HCT116 (cell line): ENCODE measurements at regions not wholly inside any gene's neighbourhood (a gene's known extent, or its start where the extent isn't known, plus 50 kb on each side); places are given as distances from the start of the nearest gene placed in this dataset.

Source experiments
- ATAC-seq: fragments of 200-7000 bp; cut with Tn5 transposase; 2 replicates; pipeline ENCODE4 v1.9.1; 2020; ENCODE audit warnings: mild to moderate bottlenecking, moderate library complexity
- BruUV-seq: library from RNA; stranded (reverse); fragments of 400-500 nt; replicated peaks from 2 replicates; lab custom pipeline; 2021; lab: Mats Ljungman, UMichigan
- CTCF ChIA-PET: fragments of 300-600 bp; sonication (Branson Sonifier 250); formaldehyde crosslinking; loops from one replicate; lab custom pipeline; 2021; ENCODE audit warnings: antibody characterized with exemption; lab: Charles Lee
- POLR2A ChIA-PET: fragments of 300-600, 350-600 bp; sonication (Branson Sonifier 250); formaldehyde crosslinking; loops from one replicate; lab custom pipeline; 2021; ENCODE audit warnings: antibody characterized with exemption; lab: Charles Lee
- RAD21 ChIA-PET, 2 experiments: fragments of 300-600 bp; sonication (Branson Sonifier 250); formaldehyde crosslinking; loops; one replicate each; lab custom pipeline; 2023; ENCODE audit warnings: low total read pairs in 2 of 2; ENCODE audit not compliant: uncharacterized antibody in 2 of 2, unreplicated experiment in 2 of 2, low non-redundant PET in 1 of 2; lab: Charles Lee
- DNase-seq: peaks from one replicate; pipeline ENCODE4 v3.0.0-alpha.2; 2010; ENCODE audit warnings: low read depth, low spot score
- H2AFZ ChIP-seq: fragments of 200-600 bp; shearing (Covaris generic), sonication (generic); 2 replicates; pipeline ENCODE4 v1.6.1; 2017; ENCODE audit warnings: low read depth, mixed run types, mixed read lengths, antibody characterized with exemption, low read length; ENCODE audit not compliant: poor library complexity, severe bottlenecking
- H3K27ac ChIP-seq: 2 replicates; pipeline ENCODE4 v1.5.1; 2012; ENCODE audit warnings: low read depth, low read length
- H3K27me3 ChIP-seq: fragments of 200-600 bp; sonication (generic); 2 replicates; pipeline ENCODE4 v1.6.1; 2016; ENCODE audit warnings: mixed run types, low read length, mixed read lengths; ENCODE audit not compliant: insufficient read depth
- H3K36me3 ChIP-seq, 2 experiments: fragments of 200-500 bp in 1 of 2; fragments of 200-600 bp in 1 of 2; sonication (Bioruptor generic) in 1 of 2; sonication (generic) in 1 of 2; 2 replicates each; pipeline versions ENCODE4 v1.5.1 to v1.6.1; 2014 to 2016; ENCODE audit warnings: low read length in 2 of 2, inconsistent platforms in 1 of 2, mixed read lengths in 1 of 2, mixed run types in 1 of 2; ENCODE audit not compliant: insufficient read depth in 2 of 2, control insufficient read depth in 1 of 2
- H3K4me1 ChIP-seq, 2 experiments: fragments of 200-600 bp in 1 of 2; sonication (generic) in 1 of 2; 2 replicates each; pipeline versions ENCODE4 v1.5.1 to v1.6.1; 2012 to 2017; ENCODE audit warnings: low read length in 2 of 2, inconsistent platforms in 1 of 2, mild to moderate bottlenecking in 1 of 2, mixed read lengths in 1 of 2, mixed run types in 1 of 2, moderate library complexity in 1 of 2; ENCODE audit not compliant: insufficient read depth in 2 of 2, control insufficient read depth in 1 of 2
- H3K4me2 ChIP-seq: fragments of 200-600 bp; sonication (generic); 2 replicates; pipeline ENCODE4 v1.6.1; 2017; ENCODE audit warnings: mixed run types, low read length, mixed read lengths
- H3K4me3 ChIP-seq, 2 experiments: fragments of 200-600 bp in 1 of 2; sonication (generic) in 1 of 2; replicated peaks in 1 of 2; 2 replicates each; pipeline ENCODE4 v1.5.1; 2011 to 2016; ENCODE audit warnings: low read length in 2 of 2, control low read depth in 1 of 2, low read depth in 1 of 2, mild to moderate bottlenecking in 1 of 2, mixed read lengths in 1 of 2, mixed run types in 1 of 2
- H3K79me2 ChIP-seq: fragments of 200-600 bp; sonication (generic); 2 replicates; pipeline ENCODE4 v1.6.1; 2017; ENCODE audit warnings: mild to moderate bottlenecking, mixed run types, low read length, moderate library complexity, mixed read lengths; ENCODE audit not compliant: insufficient read depth
- H3K9ac ChIP-seq: fragments of 200-600 bp; sonication (generic); 2 replicates; pipeline ENCODE4 v1.6.1; 2016; ENCODE audit warnings: low read length, mixed read lengths
- H3K9me2 ChIP-seq: fragments of 200-600 bp; sonication (generic), shearing (Covaris generic); 2 replicates; pipeline ENCODE4 v1.6.1; 2017; ENCODE audit warnings: mixed run types, mild to moderate bottlenecking, moderate library complexity; ENCODE audit not compliant: insufficient read depth
- H3K9me3 ChIP-seq, 2 experiments: fragments of 200-500 bp in 1 of 2; fragments of 200-600 bp in 1 of 2; sonication (Bioruptor generic) in 1 of 2; sonication (generic) in 1 of 2; 2 replicates each; pipeline ENCODE4 v1.6.1; 2014 to 2017; ENCODE audit warnings: low read length in 2 of 2, mixed read lengths in 2 of 2, inconsistent platforms in 1 of 2, low read depth in 1 of 2, mild to moderate bottlenecking in 1 of 2, mixed run types in 1 of 2, moderate library complexity in 1 of 2; ENCODE audit not compliant: control insufficient read depth in 1 of 2, insufficient read depth in 1 of 2
- H4K20me1 ChIP-seq: fragments of 200-600 bp; sonication (generic), shearing (Covaris generic); 2 replicates; pipeline ENCODE4 v1.6.1; 2017; ENCODE audit warnings: mixed run types, mild to moderate bottlenecking, moderate library complexity; ENCODE audit not compliant: insufficient read depth
- CBX3 ChIP-seq: IDR thresholded peaks from 2 replicates; pipeline ENCODE4 v1.6.1; 2012; ENCODE audit warnings: low read depth
- CEBPB ChIP-seq: IDR thresholded peaks from 2 replicates; pipeline ENCODE4 v1.6.1; 2012; ENCODE audit warnings: low read depth
- ELF1 ChIP-seq: IDR thresholded peaks from 2 replicates; pipeline ENCODE4 v1.6.1; 2012; ENCODE audit warnings: low read depth, borderline replicate concordance
- EZH2 ChIP-seq: fragments of 200-600 bp; sonication (generic); IDR thresholded peaks from 2 replicates; pipeline ENCODE4 v1.6.1; 2017; ENCODE audit warnings: antibody characterized with exemption, mixed run types
- EZH2phosphoT487 ChIP-seq: fragments of 200-600 bp; IDR thresholded peaks from 2 replicates; pipeline ENCODE4 v1.6.1; 2018; ENCODE audit warnings: antibody characterized with exemption, borderline replicate concordance
- JUND ChIP-seq: IDR thresholded peaks from 2 replicates; pipeline ENCODE4 v1.6.1; 2012
- POLR2A ChIP-seq: IDR thresholded peaks from 2 replicates; pipeline ENCODE4 v1.7.0; 2011; ENCODE audit warnings: borderline replicate concordance; ENCODE audit not compliant: insufficient read depth, insufficient read length; ENCODE audit errors: extremely low read depth
- RAD21 ChIP-seq: IDR thresholded peaks from 2 replicates; pipeline ENCODE4 v1.6.1; 2012; ENCODE audit warnings: low read depth, mild to moderate bottlenecking
- SP1 ChIP-seq: IDR thresholded peaks from 2 replicates; pipeline ENCODE4 v1.6.1; 2012; ENCODE audit warnings: low read depth
- SRF ChIP-seq: IDR thresholded peaks from 2 replicates; pipeline ENCODE4 v1.6.1; 2012; ENCODE audit warnings: low read depth
- YY1 ChIP-seq: IDR thresholded peaks from 2 replicates; pipeline ENCODE4 v1.6.1; 2011; ENCODE audit warnings: low read length, low read depth, moderate library complexity, mild to moderate bottlenecking; ENCODE audit not compliant: insufficient replicate concordance; ENCODE audit errors: extremely low read depth
- ZNF274 ChIP-seq: fragments of 200-500 bp; sonication (Bioruptor generic); IDR thresholded peaks from 2 replicates; pipeline ENCODE4 v1.6.1; 2014; ENCODE audit warnings: mild to moderate bottlenecking, low read depth, low read length, inconsistent platforms
- intact Hi-C: fragments of 100-400 bp; cut with micrococcal nuclease; formaldehyde crosslinking; loops from 2 replicates; pipeline ENCODE4 v1.10.0; 2022
- TF ChIP-seq, protein P1 (sequence below): IDR thresholded peaks from 2 replicates; pipeline ENCODE4 v1.6.1; 2011; ENCODE audit warnings: mild to moderate bottlenecking, low read length, moderate library complexity; ENCODE audit not compliant: insufficient replicate concordance; ENCODE audit errors: extremely low read depth
- TF ChIP-seq, protein P2 (sequence below): IDR thresholded peaks from 2 replicates; pipeline ENCODE4 v1.6.1; 2012
- TF ChIP-seq, protein P3 (sequence below), 3 experiments: fragments of 200-600 bp in 1 of 3; sonication (generic) in 1 of 3; IDR thresholded peaks in 2 of 3; conservative IDR thresholded peaks in 1 of 3; 2 replicates each; pipeline ENCODE4 v1.5.1; 2012 to 2017; ENCODE audit warnings: low read depth in 2 of 3, low read length in 2 of 3, antibody characterized with exemption in 1 of 3, borderline replicate concordance in 1 of 3, control low read depth in 1 of 3, mild to moderate bottlenecking in 1 of 3, mixed read lengths in 1 of 3, mixed run types in 1 of 3, moderate library complexity in 1 of 3; ENCODE audit not compliant: insufficient read depth in 1 of 3

GRCh38 chr11:128259816-128260215 is 327.5 kb downstream of the ETS1 start:
- no peaks in the 10 kb centered on the region for H3K79me2 ChIP-seq
- POLR2A ChIA-PET: no interaction called here
- BruUV-seq: no TSS peak
- no peak for TF ChIP-seq RAD21
- no peak for TF ChIP-seq CBX3
- TF ChIP-seq JUND: no peak
- TF ChIP-seq, protein P1, sequence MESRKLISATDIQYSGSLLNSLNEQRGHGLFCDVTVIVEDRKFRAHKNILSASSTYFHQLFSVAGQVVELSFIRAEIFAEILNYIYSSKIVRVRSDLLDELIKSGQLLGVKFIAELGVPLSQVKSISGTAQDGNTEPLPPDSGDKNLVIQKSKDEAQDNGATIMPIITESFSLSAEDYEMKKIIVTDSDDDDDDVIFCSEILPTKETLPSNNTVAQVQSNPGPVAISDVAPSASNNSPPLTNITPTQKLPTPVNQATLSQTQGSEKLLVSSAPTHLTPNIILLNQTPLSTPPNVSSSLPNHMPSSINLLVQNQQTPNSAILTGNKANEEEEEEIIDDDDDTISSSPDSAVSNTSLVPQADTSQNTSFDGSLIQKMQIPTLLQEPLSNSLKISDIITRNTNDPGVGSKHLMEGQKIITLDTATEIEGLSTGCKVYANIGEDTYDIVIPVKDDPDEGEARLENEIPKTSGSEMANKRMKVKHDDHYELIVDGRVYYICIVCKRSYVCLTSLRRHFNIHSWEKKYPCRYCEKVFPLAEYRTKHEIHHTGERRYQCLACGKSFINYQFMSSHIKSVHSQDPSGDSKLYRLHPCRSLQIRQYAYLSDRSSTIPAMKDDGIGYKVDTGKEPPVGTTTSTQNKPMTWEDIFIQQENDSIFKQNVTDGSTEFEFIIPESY: no peak
- no peaks in the 10 kb centered on the region for H3K4me1 ChIP-seq
- H3K27ac ChIP-seq: no peak overlapping the region
- CTCF ChIA-PET: no interaction called here
- no peaks in the 10 kb centered on the region for H4K20me1 ChIP-seq
- H3K9ac ChIP-seq: no peak overlapping the region
- H2AFZ ChIP-seq: no peak overlapping the region
- no peaks in the 10 kb centered on the region for H3K36me3 ChIP-seq
- DNase-seq (no peak), ATAC-seq (no peak)
- no peaks in the 10 kb centered on the region for H3K9me2 ChIP-seq
- intact Hi-C loops: no loop called here
- 0 out of 2 replicates have a peak, but pooled peaks cover 4% of the 10 kb centered on the region for H3K27me3 ChIP-seq
- H3K4me2 ChIP-seq: no peak overlapping the region
- no peaks in the 10 kb centered on the region for H3K9me3 ChIP-seq
- RAD21 ChIA-PET: no interaction called here
- no peak overlapping the region for H3K4me3 ChIP-seq

- H3K36me3 ChIP-seq: no peaks in the 10 kb centered on the region
- H3K4me2 ChIP-seq: no peak overlapping the region
- no TSS peak for BruUV-seq
- H3K27ac ChIP-seq: no peak overlapping the region
- no peaks in the 10 kb centered on the region for H4K20me1 ChIP-seq
- intact Hi-C loops: no loop called here
- ATAC-seq (no peak), DNase-seq (no peak)
- ChIA-PET POLR2A (no interaction called here), CTCF (no interaction called here), RAD21 (no interaction called here)
- H3K9me2 ChIP-seq: no peaks in the 10 kb centered on the region
- H2AFZ ChIP-seq: no peak overlapping the region
- H3K9ac ChIP-seq: no peak overlapping the region
- H3K79me2 ChIP-seq: no peaks in the 10 kb centered on the region
- H3K4me3 ChIP-seq: no peak overlapping the region
- no peaks in the 10 kb centered on the region for H3K9me3 ChIP-seq
- H3K27me3 ChIP-seq: no peaks in the 10 kb centered on the region
- H3K4me1 ChIP-seq: no peaks in the 10 kb centered on the region
- TF ChIP-seq, protein P2, sequence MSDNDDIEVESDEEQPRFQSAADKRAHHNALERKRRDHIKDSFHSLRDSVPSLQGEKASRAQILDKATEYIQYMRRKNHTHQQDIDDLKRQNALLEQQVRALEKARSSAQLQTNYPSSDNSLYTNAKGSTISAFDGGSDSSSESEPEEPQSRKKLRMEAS: no peak
- TF ChIP-seq POLR2A: no peak
- TF ChIP-seq, protein P3, sequence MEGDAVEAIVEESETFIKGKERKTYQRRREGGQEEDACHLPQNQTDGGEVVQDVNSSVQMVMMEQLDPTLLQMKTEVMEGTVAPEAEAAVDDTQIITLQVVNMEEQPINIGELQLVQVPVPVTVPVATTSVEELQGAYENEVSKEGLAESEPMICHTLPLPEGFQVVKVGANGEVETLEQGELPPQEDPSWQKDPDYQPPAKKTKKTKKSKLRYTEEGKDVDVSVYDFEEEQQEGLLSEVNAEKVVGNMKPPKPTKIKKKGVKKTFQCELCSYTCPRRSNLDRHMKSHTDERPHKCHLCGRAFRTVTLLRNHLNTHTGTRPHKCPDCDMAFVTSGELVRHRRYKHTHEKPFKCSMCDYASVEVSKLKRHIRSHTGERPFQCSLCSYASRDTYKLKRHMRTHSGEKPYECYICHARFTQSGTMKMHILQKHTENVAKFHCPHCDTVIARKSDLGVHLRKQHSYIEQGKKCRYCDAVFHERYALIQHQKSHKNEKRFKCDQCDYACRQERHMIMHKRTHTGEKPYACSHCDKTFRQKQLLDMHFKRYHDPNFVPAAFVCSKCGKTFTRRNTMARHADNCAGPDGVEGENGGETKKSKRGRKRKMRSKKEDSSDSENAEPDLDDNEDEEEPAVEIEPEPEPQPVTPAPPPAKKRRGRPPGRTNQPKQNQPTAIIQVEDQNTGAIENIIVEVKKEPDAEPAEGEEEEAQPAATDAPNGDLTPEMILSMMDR (IDR thresholded peaks at IDR 0.05 in 2 of 3, conservative IDR thresholded peaks at IDR 0.05 in 1 of 3; ENCODE audit: borderline replicate concordance in 1 of 3, insufficient read depth in 1 of 3, low read depth in 2 of 3, low read length in 2 of 3): no peak
- TF ChIP-seq SRF: no peak
- no peak for TF ChIP-seq YY1
- no peak for TF ChIP-seq CBX3
- TF ChIP-seq ELF1: no peak
- TF ChIP-seq JUND: no peak
- TF ChIP-seq SP1: no peak
- TF ChIP-seq RAD21: no peak
- no peak for TF ChIP-seq EZH2
- no peak for TF ChIP-seq EZH2phosphoT487
- no peak for TF ChIP-seq ZNF274
- no peak for TF ChIP-seq CEBPB
Observed at GRCh38 chr11:128254941-128255340, 332.4 kb downstream of the ETS1 start.
